ENCODE measurements at regions not wholly inside any gene's neighbourhood (a gene's known extent, or its start where the extent isn't known, plus 50 kb on each side); places are given as distances from the start of the nearest gene placed in this dataset.

DNA sequence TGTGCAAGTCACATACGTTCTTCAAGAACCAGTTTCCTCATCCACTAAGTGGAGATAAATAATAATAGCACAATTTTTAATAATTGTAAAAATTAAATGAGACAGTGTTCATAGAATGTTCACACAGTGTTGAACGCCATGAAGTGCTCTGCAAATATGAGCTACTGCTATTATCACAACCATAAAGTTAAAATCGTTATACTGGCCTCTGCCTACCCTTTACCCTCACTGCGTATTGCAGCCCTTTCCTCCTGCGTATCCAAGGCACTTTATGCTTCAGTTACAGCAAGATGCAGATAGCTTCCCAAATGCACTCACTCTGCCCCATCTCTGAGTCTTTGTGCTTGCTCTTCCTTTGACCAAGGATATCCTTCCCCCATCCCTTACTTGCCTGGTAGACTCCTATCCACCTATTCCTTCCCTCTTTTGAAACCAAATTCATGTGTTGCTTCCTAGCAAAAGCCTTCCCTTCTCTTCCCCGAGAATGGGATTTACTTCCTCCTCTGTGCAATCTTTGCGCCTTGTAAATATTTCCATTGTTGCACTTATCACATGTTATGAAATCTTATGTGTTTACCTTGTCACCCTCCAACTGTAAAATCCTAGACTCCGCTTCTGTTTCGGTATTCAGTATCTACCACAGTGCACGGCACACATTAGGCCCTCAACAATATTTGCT lies 196.9 kb downstream of the ADAMTS15 start:
- no peak for DNase-seq

DNA sequence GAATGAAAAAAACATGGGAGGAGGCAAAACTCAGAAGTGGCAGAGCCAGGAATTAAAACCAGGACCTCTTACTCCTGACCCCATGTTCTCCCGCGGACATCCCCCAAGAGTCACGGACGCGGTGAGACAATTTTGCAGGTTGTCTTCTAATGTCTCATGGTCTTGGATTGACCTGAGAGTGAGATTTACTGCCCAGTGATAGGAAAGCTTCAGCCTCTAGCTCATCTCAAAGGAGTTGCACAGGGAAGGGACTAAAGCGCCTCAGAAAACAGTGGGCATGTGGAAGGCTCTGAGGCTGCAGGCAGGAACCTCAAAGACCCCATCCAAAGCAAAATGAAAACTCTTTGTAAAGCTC lies 197.4 kb downstream of the ADAMTS15 start:
- DNase-seq = no peak

DNA sequence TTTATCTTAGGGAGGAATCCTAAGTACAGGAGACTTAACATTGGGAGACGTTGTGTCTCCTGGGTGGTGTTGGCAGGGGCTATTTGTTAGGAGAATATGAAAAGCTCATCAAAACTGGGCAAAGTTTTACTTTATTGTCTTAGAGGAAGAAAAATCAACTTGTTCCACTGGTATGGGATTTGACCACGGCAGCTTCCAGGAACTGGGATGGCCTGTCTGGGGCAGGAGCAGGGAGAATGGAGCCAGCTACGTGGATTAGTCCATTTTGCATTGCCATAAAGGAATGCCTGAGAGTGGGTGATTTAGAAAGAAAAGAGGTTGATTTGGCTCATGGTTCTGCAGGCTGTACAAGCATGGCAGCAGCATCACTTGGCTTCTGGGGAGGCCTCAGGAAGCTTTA lies 198.4 kb downstream of the ADAMTS15 start:
- DNase-seq = no peak

DNA sequence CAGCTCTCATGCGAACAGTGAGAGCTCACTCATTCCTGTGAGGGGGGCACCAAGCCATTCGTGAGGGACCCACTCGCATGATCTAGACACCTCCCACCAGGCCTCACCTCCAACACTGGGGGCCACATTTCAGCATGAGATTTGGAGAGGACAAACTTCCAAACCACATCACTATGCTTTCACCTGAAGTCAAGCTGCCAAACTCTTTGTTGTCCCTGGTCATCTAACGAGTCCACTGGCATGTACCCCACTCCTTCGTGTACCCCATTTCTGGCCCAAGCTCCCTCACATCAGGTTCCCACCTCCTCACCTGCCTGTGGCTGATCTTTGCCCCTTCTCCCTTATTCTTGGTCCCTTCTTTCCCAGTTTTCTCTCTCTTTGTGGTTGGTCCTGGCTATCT lies 198.9 kb downstream of the ADAMTS15 start:
- no peak for DNase-seq

DNA sequence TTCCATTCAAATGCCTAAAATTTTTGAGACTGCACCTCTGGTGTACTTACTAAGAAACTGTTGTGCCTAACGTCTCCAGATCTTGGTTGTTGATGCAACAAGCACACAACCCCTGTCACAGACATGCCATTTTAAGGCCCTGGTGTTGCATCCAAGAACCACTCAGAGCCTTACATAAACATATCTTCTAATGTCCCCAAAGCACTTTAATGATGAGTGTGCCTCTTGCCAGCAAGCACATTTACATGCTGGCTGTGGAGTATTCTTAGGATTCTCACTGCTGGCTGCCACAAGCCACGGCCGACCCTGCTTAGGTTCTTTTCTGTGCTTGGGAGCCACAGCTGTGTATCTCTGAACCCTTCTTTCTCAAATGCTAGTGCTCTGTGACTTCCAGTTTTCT lies 201.4 kb downstream of the ADAMTS15 start:
- no peak for DNase-seq

DNA sequence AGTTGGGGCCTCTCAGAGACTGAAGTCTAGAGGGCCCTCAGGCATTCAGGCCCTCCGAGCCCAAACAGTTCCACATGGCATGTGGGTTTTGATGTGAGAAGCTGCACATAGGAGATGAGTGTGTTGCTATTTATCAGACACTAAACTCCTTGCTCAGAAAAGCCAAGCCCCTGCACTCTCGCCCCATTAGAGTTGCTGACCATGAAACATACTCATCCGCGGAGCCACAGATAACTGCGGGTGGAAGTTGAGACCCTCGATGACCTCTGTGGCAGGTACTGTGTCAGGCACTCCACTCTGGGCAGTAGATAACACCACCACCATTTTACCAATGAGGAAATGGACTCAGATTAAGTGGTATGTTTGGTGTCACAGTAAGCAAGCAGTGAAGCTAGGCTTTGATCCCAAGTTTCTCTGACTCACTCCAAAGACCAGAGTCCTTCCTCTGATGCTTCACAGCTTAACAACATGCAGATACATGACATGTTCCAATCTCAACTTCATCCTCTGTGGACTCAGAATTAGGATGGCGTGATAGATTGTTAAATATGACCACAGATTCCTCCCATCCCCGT lies 202.1 kb downstream of the ADAMTS15 start:
- DNase-seq = peak; percentile 30

DNA sequence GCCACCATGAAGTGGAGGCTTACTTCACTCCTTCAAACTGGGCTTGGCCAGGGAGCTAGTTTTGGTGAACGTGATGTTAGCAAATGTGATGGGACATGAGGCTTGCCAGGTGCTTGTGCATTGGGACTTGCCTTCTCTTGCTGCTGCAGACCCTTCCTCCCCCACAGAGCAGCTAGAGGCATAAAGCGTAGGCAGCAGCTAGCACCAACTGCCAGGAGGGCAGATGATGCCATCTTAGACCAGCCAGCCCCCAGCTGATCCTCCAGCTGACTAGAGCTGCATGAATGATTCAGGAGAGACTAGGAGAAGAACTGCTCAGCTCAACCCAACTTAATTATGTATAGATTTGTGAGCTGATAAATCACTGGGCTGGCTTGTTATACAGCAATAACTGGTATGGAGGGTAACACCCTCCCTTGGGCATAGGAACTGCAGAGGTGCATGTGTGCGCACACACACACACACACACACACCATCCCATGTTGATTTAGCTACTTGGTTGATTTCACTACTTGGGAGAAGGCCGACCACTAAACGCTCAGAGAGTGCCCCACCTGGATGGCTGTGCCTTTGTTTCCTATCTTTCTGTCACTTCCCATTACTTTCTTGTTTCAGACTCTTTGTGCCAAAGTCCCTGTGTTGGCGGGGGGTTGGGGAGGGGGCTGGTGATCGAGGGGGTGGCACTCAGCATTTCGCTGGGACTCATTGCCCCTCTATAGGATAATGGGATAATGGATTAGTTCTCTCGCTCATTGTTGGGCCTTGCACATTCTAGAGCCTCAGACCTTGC lies 202.8 kb downstream of the ADAMTS15 start:
- no peak for DNase-seq

DNA sequence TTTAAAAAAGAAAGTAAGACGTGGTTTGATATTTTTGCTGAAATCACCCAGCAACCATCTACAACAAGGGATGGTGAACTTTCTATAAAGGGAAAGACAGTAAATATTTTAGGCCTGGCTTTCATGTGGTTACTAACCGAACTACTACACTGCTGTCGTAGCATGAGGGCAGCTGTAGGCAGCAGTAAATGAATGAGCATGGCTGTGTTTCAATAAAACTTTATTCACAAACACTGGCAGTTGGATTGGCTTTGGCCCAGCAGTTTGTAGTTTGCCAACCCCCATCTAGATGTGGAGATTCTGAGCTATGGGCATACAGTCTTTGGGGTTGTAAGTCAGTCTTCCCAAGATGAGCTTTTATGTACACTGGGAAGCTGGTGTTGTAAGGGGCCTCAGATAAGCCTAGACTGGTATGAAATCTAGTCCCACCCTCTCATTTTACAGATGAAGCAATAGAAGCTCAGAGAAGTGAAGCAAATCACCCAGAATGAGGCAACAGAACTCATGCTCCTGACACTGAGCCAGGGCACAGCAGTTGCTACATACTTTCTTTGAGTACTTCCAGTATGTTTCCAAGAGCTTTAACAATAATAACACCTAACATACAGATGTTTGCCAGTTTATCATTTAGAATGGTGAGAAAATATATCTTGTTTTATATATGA lies 204.4 kb downstream of the ADAMTS15 start:
- peak; percentile 64 for DNase-seq

DNA sequence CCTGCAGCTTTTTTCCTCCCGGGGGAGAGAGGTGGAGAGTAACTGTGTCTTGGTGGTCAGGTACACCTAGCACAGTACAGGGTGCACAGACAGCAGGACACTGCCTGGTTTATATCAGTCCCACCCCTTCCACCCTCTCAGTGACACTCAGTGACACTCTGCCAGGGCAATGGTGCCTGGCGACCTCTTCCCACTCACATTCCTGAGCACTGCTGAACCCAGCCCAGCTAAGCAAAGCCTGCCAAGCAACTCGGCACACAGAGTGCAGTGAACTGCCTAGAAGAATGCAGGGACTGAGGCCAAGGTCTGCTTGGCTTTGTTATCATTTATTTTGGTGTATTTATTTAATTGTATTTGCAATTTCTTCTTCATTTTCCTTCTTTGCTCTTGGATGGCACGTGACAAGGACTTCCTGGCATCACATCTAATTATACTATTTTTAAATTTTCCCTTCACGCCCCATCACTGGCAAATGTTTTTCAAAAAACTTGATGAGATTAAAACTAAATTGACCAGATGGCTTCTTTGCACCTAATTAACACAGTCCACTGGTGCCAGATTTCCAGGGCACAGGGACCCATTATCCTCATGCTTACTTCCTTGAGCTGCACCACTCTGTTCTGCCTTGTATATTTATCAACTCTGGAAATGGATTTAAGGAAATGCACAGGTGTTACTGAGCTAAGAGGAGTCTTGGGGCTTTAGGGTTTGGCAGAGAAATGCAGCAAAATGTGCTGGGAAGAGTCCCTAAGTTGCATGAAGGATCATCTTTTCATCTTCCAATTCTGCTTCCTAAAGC lies 205.6 kb downstream of the ADAMTS15 start:
- DNase-seq = no peak

DNA sequence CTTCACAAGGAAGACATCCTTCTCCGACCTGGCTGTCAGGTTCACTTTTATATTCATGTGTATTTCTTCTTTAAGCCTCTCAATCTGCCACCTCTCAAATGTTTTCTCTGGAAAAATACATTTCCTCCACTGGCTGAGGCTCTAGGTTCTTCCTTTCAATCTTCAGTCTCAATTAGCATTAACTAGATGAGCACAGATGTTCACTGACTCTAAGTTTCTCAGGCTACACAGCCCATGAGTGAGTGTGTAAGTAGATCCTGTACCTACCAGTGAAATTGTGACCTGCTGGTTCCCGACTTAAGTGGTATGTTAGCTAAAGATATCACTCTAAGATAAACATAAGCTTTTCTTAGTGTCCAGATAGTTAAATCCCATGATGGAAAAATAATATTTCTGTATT lies 206.9 kb downstream of the ADAMTS15 start:
- no peak for DNase-seq

DNA sequence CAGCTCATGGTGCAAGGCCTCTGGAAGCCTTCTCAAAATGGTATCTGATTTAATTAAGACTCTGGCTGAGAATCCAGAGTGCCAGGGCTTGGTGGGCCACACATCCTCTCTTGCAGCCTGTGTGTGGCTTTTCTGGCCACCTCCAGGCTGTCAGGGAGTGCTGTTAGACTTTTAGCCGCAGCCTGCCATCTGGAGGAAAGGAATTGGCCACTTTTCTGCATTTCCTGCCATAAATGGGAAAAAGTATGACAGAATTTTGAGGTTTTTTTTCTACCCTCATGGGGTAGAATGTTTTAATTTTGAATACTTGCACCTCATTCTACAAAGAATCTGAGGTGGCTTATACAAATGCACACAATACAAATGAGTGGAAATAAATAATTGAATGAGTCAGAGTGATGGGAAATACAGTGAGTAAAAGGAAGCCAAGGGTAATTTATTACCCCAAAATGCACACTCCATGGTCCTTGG lies 218.4 kb downstream of the ADAMTS15 start:
- DNase-seq = peak; percentile 69

DNA sequence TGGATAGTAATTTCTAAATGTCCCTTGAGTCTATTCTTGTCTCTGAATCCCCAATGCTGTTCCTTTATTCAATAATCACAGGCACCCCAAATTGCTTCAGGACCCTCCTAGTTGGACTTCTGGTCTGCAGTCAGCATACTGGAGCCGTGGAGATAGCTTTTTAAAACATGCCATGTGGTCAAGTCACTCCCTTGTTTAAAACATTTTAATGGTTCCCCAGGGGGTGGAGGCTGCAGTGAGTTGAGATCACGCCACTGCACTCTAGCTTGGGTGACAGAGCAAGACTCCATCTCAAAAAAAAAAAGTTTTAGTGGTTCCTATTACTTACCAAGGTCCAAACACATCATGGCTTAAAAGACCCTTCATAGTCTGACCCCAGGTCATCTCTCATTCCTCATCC lies 220.3 kb downstream of the ADAMTS15 start:
- DNase-seq = no peak

DNA sequence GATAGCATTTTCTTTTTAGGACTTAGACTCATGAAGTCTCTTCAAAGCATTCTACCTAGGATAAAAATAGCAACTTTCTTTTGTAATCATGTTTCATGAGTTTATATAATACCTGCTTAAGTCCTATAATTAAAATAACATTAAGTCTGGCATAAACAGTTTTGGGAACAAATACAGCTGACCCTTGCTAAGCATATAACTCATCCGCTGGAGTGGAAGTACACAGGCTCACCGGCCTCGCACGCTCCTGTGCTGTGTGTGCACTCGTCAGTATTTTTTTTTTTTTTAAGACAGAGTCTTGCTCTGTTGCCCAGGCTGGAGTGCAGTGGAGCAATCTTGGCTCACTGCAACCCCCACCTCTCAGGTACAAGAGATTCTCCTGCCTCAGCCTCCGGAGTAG lies 221.8 kb downstream of the ADAMTS15 start:
- DNase-seq = no peak

DNA sequence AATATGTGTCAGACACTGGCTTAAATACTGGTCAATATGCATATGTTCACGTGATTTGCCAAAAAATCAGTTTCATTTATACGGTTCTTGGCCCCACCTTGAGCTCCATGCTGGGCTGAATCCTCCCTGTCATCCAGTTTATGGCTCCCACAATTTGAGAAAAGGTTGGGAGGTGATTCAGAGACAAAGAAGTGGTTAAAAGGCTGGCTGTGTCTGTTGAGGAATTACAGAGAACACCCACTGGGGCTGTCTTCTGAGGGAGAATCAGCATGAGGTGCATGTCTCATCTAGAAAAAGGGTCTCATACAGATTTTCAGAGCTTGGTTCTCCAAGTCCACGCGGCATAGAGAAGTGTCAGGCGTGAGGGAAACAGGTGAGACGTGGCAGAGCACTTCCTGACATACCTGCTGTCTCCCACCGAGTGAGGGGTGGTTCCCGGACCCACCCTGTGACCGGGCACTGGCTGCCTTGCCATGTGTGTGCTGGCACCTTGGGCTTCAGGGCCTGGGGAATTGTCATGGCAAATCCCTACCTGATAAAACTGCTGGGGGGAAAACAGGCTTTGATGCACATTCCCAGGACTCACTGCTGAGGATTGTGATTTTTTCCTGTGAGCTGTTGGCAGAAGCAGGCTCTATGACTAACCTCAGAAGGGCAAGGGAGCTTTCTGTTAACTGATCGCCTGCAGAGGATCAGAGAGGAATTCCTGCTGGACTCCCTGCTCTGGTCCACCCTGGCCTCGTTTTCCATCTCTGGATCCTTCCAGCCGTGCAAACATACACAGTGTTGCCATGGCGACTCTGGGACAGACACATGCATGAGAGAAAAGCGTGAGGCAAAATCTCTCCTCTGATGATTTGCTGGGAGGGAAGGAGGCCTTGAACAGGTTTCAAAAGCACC lies 223.6 kb downstream of the ADAMTS15 start:
- DNase-seq = peak; percentile 86

DNA sequence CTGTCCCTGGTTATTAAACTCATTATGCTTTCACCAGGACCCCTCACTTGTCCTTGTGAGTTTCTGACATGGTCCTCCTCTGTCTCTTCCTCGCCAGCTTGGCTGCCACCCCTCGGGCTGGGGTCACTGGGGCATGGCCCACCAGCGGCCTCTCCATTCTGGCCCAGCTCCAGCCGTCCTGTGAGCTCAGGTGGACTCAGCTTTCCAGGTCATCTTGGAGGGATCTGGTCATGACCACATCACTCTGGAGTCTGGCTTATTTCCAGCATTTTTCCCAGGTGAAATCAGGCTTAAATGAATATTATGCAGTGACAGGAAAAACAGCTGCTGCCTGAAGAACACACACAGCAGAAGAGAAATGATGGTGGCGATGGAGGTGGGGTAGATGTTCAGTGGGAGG lies 224.5 kb downstream of the ADAMTS15 start:
- DNase-seq = no peak

DNA sequence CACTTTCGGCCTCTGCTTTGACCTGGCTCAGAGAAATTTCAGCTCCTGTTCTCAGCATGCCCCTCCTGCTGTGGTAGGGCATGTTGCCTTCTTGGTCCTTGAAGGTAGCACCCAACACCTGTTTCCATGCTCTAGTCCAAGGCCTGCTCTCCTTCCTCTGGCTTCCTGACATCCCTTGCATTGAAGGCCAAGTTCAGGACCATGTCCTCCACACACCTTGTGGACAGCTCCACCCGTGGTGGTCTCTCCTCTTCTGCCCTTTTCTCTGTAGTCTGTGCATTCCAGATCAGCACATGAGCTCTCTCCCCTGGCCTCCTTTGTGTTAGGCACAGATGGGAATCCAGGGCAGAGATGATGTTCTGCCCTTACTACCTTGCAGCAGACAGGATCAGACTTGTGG lies 225.3 kb downstream of the ADAMTS15 start:
- no peak for DNase-seq

DNA sequence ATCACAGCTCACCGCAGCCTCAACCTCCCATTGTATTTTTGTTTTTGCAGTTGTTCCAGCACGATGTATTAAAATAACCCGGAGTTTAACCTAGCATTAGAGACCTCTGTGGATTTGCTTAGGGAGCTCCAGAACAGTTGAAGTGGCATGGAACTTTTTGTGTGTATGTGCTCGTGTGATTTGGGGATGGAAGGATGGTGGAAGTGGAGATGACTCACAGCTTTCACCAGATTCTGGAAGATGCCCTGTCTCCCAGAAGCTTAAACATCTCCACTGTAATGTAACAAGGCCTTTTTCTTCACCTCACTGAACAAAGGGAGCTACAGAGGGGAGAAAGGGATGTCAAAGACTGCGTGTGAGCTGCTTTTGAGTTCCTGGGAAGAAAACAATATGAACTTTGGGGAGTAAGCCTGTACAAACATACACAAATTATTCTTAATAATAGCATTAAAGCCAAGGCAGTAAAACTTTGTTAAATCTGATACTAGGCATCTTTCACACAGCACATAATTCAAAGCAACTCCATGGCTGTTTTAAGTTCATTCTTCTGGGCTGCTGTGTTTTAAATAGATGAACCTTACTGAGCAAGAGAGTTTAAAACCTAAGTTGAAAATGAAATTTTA lies 226.4 kb downstream of the ADAMTS15 start:
- peak; percentile 39 for DNase-seq

DNA sequence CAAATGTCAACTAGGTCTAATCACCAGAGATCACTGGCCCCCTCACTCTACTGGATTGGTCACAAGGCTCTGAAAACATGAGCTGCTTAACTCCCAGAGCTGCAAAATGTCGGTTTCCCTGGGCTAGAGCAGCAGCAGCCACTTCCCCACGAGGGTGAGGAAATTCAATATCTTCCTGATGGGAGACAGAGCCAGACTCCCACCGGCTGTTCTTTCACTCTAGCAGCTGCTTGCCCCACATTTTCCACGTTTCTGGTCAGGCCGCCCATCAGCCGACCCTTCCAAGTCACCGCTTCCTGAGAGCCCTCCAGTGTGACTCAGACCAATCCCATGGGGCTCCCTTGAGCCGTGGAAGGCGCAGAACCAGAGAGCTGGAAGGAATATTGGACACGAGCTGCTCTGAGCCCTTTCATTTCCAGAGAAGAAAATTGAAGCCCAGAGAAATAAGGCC lies 227.0 kb downstream of the ADAMTS15 start:
- DNase-seq = peak; percentile 85

DNA sequence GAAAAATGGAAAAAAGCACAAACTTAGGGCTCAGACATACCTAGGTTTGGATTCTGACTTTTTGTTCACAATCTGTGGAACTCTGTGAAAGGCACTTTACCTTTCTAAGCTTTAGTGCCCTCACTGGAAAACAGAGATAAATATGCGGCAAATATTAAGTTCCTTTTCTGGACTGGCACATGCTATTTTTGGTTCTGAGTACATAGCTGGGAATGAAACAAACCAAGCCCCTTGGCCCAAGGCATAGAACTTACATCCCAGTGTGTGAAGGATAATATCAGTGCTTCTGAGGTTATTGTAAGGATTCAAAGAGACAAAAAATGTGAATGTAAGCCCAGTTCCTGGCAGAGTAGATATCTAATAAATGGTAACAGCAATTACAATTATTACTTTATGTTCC lies 227.5 kb downstream of the ADAMTS15 start:
- no peak for DNase-seq

DNA sequence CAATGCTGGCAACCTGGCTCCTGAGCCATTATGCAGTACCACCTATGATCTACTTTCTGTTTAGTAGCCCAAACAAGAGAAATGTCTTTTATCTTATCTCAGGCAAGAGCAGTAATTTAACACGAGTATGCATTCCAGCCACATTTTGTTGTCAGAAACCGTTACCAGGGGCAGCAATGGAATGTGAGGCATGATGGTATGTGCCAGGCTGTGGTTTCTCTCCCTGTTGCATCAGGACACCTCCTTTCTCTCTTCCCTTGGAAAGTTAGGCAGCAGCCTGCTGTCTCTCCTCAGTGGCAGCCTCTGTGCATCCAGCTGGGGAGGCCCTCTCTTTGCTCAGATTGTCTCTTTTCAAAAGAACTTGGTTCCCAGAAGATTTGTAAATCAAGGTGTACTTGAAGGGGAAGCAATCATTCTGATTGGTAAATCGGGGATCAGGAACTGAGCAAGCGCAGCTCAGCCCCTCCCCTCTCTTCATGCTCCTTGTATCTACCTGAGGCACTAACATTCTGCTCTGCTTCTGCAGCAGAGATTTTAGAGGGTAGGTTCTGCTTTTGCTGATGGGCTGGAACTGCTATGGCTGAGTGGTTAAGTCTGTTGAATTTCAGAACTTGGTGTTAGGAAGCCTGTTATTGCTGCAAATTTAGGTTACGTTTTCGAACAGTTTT lies 229.2 kb downstream of the ADAMTS15 start:
- peak; percentile 85 for DNase-seq

DNA sequence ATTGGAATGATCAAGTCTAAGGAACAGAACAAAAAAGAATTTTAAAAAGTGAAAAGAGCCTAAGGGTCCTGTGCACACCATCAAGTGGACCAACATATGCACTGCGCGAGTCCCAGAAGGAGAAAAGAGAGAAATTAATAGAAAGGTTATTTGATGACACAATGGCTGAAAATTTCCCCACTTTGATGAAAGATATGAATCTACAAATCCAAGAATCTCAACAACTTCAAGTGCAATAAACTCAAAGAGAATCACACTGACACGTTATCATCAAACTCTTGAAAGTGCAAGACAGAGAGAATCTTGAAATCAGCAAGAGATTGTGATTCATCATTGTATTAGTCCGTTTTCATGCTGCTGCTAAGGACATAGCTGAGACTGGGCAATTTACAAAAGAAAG lies 230.8 kb downstream of the ADAMTS15 start:
- no peak for DNase-seq
